ENCODE measurements at regions not wholly inside any gene's neighbourhood (a gene's known extent, or its start where the extent isn't known, plus 50 kb on each side); places are given as distances from the start of the nearest gene placed in this dataset.

DNA sequence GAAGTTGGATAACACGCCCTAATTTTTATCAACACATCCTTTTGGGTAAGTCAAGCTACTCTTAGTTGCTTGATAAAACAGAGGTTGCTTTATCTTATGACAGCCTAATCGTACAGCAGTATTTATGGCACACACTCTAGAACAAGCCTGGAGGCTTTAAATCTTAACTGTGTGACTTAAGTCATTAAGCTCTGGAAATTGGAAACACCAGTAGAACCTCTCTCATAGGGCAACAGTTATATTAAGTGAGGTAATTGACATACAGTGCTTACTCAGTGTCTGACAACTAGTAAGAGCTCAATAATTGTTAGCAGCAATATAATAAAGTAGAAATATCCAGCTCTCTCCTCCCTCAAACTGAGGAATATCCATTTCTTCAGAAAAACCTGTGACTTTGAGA is 808.9 kb upstream of the WWC1 start:
- DNase-seq (ENCODE audit: low read depth), result no peak

DNA sequence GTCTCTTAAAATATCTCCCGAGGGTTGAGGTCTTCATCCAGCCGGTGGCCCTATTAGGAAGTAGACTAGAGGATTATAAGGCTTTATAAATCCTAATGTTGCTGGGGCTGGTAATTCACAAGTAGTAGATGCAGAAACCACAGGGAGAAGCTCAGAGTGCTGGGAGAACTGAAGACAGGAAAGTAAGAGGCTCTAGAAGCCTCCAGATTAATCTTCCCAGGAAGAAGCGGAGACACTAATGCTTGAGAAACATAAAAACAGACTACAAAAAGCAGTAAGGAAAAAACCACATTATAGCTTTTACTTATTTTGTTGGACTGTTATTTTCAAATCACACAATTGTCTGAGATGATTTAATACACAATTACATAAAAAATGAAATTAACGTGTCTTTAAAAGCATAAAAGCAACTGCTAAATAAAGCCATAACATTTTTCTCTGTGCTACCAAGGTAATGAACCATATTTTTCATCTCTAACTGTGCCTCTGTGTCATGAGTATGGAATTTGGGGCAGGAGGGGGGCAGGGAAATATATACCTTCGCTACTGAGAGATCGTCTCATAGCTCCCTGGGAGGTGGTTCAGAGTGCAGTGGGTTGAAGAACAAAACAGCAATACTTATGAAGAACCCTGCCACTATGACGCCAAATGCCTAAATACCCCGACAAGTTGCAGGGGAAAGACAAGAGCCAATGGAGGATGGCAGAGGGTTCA is 806.2 kb upstream of the WWC1 start:
- no peak for DNase-seq (ENCODE audit: low read depth)

DNA sequence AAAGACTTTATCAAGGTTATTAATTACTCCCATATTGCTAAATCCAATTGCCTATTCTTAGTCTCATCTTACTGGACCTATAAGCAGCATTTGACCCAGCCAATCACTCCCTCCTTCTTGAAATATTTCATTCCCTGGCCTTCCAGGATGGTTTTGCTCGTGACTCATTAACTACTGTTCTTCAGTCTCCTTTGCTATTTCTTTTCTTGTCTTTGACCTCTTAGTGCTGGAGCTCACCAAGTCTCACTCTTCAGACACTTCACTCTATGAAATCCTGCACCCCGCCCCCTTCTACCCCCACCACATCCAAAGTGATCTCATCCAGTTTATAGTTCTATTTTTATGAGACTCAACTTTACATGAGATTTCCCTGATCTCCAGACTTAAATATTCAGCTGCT is 803.1 kb upstream of the WWC1 start:
- DNase-seq (ENCODE audit: low read depth), result no peak

DNA sequence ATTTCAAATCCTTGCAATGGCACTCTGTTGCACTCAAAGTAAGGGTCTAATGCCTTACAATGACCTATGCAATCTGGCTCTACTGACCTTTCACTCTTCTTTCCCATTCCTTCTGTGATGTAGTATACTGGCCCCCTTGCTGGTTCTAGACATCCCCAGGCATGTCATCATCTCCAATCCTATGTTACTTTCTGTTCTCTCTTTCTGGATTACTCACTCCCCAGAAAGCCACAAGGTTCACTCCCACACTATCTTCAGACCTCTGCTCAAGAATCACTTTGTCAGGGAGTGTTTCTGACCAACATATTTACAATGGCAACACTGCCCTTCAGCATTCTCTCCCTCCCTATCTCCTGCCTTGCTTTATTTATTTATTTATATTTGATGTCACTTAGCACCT is 802.2 kb upstream of the WWC1 start:
- no peak for DNase-seq (ENCODE audit: low read depth)

DNA sequence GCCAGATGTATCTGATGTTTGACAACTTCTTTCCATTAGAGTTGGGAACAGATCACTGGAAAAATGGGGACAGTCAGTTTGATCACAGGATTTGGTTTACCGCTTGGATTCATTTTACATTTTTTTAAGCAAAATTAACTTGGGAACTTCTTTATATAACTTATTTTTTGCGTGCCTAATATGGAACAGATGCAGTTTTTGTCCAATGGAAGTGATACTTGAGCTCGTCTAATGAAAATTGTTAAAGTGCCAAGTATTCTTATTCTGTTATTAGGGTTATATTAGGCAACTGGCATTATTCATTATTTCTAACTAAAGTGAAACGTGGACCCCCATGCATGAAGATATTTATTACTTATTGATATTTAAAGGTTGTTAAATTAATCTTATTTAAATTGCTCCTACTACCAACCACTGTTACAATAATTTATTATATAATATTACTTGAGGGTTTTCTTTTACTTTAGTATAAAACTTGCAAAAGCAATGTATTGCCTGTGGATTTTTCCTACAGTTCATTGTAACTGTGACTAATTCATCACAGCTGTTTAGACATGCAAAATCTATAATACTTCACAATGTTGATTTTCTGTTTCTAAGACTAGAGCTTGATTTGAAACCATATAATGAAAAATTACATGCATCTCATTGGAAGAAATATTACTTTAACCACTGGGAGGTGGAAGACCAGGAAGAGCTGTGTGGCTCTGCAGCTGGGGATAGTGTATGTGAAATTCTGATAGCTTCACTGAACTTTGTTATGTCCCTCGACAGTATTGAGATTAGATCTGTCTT is 787.3 kb upstream of the WWC1 start:
- DNase-seq (ENCODE audit: low read depth), result no peak

DNA sequence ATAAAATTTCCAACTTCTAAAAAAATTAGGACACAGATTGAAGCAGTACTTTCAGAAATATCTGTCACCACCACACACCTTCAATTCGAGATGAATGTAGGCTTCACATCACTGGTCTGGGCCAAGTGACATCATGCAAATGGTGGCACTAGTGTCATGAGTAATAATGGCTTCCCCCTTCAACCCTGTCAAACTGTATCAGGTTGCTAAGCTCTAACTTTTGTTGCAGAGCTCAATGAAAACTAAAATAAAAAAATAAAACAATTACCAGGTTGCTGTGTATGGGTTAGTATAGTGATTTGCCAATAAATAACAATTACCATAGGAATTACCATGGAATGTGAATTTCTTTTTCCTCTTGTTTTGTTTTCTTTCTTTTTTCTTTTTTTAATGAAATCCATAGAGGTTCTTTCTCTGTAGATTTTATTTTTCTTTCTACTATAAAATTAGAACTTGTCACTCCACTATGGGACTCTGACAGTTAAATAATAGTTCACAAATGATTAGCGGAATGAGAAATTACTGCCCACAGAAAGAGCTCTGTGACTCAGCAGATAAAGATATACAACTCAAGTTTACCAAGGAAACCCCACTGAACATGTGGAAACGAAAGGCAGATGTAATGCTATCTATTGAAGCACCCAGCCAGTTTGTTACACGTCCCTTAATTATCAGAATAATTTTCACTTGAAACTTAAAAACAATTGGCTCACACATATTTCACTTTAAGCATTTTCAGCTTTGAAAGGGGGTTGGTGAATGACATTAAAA is 783.8 kb upstream of the WWC1 start:
- DNase-seq (ENCODE audit: low read depth), result no peak

DNA sequence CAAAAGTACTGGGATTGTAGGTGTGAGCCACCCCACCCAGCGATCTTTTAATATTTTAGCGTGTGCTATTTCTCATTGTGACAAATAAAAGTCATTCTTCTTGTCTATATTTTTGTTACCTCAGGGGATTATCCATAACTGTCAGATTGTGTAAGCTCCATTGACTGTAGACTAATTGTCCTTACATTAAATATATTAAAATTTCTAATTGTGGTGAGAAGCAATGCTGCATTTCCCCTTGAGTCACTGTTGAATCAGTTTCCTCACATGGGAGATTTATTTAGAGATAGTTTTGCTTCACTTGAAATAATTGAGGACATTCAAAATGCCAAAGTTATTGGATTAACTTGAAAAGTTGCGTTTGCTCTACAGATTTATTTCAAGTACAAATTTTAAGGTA is 782.4 kb upstream of the WWC1 start:
- DNase-seq (ENCODE audit: low read depth), result no peak

DNA sequence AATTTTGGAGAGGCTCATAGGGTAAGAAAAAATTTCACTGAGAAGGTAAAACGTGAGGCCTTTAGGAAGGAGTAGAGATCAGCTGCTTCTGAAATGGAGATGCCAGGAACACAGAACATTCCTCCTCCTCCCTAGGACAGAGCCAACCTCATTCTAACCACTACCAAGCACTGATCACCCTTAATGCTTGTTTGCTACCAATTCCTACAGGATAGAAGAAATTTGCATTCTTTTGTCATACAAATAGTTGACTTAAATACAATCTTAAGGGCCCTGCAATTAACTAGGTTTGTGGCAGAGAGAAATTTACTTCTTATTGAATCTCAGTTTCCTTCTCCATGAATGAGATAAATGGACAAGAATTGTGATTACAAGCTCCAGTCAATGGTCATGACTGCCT is 780.2 kb upstream of the WWC1 start:
- no peak for DNase-seq (ENCODE audit: low read depth)

DNA sequence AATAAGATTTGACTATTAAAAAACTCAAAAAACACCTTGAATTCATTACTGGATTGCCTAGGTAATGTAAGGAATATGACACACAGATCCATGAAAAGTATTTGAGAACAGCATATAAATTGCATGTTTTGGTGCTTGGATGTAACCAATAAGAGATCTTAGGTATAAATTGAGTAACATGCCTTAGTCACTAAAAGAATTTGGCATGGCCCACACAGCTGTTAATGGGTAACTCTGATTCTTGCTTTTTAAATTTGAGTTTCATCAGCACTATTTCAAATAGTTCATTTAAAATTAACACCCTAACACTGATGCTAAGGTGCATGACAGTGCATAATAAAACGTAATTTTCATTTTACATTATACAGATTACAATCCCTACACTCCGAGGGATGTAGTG is 779.3 kb upstream of the WWC1 start:
- DNase-seq (ENCODE audit: low read depth), result no peak

DNA sequence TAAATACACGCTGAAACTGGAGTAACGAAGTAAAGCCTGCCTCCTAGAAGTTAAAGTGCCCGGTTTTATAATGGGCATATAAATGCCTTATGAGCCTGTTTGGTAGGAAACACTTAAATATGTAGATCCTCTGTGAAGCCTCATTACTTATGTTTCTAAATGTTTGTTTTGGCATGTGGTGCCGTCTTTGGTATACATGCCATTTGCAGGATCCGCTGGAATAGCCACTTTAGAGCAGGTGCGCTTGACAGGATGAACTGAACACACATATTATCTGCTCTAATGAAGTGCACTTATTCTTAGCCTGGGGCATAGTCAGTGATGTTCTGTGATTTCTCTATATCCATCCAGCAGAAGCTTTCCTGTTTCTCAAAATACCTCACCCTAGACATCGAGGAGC is 778.1 kb upstream of the WWC1 start:
- DNase-seq (ENCODE audit: low read depth), result no peak

DNA sequence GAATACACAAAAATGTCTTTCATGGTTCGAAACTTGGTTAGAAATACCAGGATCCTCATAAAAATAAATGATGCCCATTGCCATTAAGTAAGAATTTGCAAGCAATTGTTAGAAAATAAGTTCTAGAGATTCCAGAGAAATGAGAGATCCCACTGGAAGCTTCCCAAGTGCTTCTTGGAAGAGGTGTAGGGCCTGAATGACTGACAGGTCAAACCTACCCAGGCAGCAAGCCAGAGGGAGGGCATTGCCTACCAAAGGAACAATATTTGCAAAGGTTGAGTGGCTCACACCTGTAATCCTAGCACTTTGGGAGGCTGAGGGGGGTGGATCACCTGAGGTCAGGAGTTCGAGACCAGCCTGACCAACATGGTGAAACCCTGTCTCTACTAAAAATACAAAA is 777.0 kb upstream of the WWC1 start:
- DNase-seq (ENCODE audit: low read depth), result no peak

DNA sequence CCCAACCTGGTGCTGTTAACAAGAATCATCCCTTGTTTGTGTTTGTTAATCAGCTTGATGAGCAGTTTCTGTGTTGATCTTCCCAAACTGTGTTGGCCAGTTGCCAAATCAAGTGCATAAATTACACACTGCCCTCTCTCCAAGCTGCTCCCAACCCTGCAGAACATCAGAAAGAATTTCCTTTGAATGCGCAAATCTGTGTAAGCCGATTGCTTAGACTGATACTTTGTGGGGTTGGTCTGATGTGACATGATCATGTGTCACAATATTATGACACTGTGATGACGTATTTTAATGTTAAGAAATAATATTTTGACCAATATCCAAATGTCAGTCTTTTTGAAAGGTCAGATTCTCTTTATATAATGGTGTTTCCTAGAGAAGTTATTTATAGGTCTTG is 766.4 kb upstream of the WWC1 start:
- DNase-seq (ENCODE audit: low read depth), result no peak

DNA sequence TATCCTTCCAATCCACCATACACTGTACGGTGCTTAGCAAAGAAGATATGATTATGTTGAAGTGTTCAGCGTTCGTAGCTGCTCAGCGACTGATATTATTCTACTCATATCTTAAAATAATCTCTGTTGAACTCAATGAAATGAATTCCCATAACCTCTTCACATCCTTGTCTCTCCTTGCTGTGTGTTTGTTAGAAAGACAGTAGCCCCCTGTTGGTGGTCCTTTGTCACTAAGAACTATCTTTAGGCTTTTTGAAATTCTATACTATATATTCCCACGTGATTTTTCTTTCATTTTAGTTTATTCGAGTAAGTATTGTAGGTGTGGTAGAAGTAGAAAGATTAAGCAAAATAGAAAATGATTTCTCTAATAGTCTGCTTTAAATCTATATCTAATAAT is 762.8 kb upstream of the WWC1 start:
- no peak for DNase-seq (ENCODE audit: low read depth)

DNA sequence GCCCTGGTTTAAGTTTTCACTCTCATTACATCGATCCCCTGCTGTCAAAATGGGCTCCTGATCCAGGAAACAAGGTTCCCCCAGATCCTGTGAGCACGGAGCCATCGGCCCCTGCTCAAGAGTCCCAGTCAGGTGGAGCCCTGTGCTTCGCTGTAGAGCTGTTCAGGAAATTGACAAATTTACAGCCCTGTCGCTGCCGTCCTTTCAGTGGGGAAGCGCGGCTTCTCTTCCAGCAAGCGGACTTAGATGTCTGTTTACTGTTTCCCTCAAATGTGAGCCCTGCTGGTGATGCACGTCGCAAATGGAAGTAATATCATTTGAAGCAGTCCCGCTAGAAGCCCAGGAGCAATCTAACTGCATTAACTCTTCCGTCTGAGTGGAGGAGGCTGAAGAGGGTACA is 760.9 kb upstream of the WWC1 start:
- DNase-seq (ENCODE audit: low read depth), result no peak

DNA sequence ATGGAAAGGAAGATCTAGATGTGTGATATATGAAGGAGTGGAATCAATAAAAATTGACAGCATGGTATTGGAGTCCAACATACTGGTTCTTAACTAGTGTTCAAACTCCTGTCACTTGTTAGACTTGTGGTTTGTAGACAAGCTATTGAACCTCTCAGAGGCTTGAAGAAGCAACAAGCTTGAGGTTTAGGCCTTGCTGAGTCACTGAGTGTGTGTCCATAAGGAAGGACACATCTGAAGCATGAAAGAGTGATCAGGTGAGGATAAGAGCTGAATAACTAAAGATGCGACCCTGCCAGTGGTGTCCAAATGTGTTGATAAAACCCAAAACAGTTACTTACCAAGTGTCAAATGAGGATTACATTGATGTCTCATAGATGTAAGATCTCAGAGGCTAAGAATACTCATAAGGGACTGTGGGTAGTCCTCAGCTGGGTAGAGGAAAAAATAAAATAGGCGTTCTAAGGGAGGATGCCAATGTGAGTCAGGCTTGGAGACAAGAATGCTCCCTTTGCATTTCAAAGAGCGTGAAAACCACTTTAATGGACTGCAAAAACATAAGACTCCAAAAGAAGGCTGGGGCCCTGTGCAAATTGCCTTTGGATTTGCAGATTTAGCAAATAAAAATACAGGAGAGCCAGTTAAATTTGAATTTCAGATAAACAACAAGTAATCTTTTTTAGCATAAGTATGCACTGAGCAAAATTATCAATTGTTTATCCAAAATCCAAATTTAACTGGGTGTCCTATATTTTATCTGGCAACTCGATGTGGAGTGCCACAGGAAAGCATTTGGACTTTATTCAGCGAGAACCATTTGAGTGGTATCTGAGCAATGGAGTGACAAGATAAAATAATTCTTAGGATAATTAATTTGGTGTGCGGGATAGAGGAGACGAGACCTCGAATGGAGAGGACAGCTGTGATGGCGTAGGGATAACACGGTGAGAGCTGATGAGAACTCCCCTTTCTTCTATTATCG is 757.3 kb upstream of the WWC1 start:
- DNase-seq (ENCODE audit: low read depth), result no peak

DNA sequence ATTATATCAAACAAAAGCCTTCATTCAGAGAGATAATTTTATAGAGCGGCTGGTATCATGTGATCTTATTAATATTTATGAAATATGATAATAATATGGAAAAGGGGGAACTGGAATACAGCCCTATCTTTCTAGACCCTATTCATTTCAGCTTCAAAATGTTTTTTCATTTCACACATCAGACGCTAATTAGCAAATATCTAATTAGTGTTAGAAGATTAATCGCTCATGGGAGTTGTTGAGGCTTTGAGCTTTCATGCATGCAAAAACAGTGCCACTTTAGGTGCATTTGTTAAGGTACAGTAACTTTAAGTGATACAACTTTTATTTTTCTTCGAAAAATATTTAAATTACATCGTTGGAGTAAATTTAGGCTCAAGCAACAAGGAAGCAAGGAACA is 751.7 kb upstream of the WWC1 start:
- no peak for DNase-seq (ENCODE audit: low read depth)

DNA sequence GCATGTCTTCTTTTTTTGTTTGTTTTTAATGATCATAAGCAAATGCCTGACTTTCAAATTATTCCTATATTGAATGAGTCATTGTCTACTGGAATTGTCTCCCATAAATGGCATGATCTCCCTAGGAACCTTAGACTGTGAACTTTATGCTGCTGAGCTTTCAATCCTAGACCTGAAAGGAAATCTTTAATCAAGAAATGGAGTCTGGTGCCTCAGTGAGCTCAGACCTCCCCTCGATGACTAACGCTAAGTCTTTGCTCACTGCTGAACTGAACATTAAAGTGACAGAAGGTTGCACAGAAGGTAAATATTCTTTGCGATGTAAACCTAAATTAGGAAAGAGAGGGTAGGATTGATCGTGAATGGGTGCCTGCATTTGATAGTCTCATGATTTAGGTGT is 745.2 kb upstream of the WWC1 start:
- no peak for DNase-seq (ENCODE audit: low read depth)

DNA sequence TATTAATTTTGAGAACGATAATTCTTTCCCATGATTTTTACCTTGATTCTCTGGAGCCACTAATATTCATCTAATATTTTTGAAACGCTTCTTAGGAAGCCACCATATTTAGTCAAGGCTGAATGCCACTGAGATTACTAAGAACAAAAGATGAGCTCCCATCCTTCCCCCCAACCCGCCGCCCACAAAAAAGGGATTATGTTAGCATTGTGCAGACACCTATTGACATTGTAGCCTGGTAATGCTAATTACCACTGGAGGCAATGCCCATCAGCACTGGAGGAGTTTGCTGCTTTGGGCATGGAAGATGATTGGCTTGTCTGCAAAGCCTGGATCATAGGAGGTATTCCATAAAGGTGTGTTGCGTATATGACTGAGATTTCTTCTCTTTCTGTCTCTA is 739.1 kb upstream of the WWC1 start:
- no peak for DNase-seq (ENCODE audit: low read depth)

DNA sequence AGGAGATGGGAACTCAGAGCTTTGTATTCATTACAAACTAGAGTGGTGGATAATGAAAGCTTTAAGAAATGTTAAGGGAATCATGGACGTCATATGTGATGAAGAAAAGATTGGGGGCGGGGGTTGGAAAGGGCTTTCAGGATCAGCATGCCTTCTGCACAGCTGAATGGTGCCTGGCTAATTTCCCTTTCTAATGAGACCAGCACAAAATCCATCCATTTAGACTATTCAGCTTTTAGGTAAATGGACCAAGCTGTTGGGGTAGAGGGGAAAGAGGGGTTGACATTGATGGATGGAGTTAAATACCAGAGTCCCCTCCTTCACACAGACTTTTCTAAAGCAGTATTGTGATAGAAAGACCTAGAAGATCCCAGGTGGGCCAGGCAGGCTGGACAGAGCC is 737.9 kb upstream of the WWC1 start:
- DNase-seq (ENCODE audit: low read depth), result no peak

DNA sequence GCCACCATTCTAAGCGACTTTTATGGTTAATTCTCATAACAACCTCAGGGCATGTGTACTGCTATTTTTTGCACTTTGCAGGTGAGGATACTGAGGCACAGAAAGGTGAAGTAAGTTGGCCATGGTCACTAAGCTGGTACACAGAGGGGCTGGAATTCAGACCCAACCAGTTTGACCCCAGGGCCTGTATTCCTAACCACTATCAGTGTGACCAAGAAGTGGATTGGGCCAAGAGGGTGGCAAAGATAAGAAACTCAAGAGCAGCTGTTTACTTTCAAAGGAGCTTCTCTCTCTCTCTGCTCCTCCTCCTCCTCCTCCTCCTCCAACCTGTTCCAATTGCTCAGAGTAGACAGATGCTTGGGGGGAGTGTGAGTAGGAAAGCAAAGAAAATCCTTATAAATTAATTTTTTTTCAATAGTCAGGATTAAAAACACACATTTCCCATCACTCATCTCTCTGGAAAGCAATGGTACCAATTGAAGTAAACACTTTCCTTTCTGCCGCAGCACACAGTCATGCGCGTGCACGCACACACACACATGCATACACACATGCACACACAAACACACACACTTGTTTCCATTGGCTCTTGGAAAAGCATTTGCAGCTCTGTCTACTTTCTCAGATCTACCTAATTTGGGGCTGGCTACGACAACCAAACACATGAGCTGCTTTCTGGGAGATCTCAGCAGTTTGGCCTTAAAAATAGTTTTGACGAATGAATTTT is 736.7 kb upstream of the WWC1 start:
- no peak for DNase-seq (ENCODE audit: low read depth)

DNA sequence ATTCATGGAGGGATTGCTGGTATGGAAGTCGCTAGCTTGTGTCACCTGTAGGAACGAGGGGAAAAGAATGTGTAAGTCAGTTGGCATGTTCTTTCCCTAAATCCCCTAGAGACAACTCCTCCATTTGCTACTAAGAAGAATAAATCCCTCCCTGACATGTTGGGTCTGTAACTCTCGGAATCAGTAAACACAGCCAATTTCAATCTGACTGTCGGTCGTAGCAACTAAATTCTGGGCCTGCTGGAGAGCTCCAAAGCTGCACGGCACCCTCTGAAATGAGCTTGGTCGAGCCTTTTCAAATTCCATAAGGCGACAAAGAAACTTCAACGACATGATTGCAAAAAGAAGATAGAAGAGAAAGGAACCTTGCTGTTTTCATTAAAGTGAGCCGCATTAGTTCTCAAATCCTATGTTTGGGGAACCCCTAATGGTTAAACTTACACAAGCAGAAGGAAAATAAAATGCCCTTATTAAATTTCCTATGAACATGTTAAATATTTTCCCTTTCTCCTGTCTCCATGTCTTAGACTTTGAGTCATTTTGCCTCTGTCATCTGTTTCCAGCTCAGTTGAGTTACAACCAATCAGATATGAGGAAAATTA is 735.8 kb upstream of the WWC1 start:
- no peak for DNase-seq (ENCODE audit: low read depth)
